ENCODE measurements at regions not wholly inside any gene's neighbourhood (a gene's known extent, or its start where the extent isn't known, plus 50 kb on each side); places are given as distances from the start of the nearest gene placed in this dataset.

- TF ChIP-seq CTCF (IDR thresholded peaks at IDR 0.05; ENCODE audit: insufficient read depth, low read depth, low read length) (no peak), EZH2 (IDR thresholded peaks at IDR 0.05; ENCODE audit: insufficient read depth, low read length) (no peak)
These were observed 118.2 kb upstream of the TSC22D1 start for GRCh38 chr13:44694291-44694690.
